H1 (cell line): ENCODE measurements at regions not wholly inside any gene's neighbourhood (a gene's known extent, or its start where the extent isn't known, plus 50 kb on each side); places are given as distances from the start of the nearest gene placed in this dataset.
"Not testable (repeated sequence)": the region's sequence is repeated elsewhere in the genome, so short reads cannot be mapped to it uniquely, and the experiment has no call there.

Source experiments
- CTCF ChIA-PET: fragments of 300-600 bp; sonication (Branson Sonifier 250); formaldehyde crosslinking; loops from one replicate; lab custom pipeline; 2021; ENCODE audit not compliant: partially characterized antibody; lab: Charles Lee
- POLR2A ChIA-PET: fragments of 300-600 bp; sonication (Branson Sonifier 250); formaldehyde crosslinking; loops from one replicate; lab custom pipeline; 2021; ENCODE audit warnings: inconsistent platforms; ENCODE audit not compliant: partially characterized antibody; lab: Charles Lee
- DNase-seq, 2 experiments: peaks; one replicate each; pipeline versions ENCODE4 v3.0.0 to v3.0.0-alpha.2; 2010 to 2022; ENCODE audit warnings: low spot score in 2 of 2, low read depth in 1 of 2, mixed read lengths in 1 of 2
- FAIRE-seq: peaks from 2 replicates; lab custom pipeline; 2011; peaks lifted over from hg19 to GRCh38; lab: Jason Lieb, UNC
- H2AFZ ChIP-seq: 2 replicates; pipeline ENCODE4 v1.8.1; 2012; ENCODE audit warnings: low read length, inconsistent platforms
- H2AK5ac ChIP-seq: 2 replicates; pipeline ENCODE4 v1.6.1; 2013; ENCODE audit warnings: low read depth, low read length
- H2BK120ac ChIP-seq: replicated peaks from 2 replicates; pipeline ENCODE3; 2013; ENCODE audit warnings: low read depth, low read length, inconsistent platforms
- H2BK12ac ChIP-seq: 2 replicates; pipeline ENCODE4 v1.6.1; 2013; ENCODE audit warnings: low read depth, low read length
- H2BK15ac ChIP-seq: 2 replicates; pipeline ENCODE4 v1.6.1; 2013; ENCODE audit warnings: low read length
- H2BK20ac ChIP-seq: 2 replicates; pipeline ENCODE4 v1.6.1; 2013; ENCODE audit warnings: low read length
- H2BK5ac ChIP-seq: 2 replicates; pipeline ENCODE4 v1.6.1; 2013; ENCODE audit warnings: low read depth, low read length
- H3K14ac ChIP-seq: 2 replicates; pipeline ENCODE4 v1.6.1; 2013; ENCODE audit warnings: inconsistent platforms; ENCODE audit not compliant: insufficient read length
- H3K18ac ChIP-seq: 2 replicates; pipeline ENCODE4 v1.6.1; 2013; ENCODE audit warnings: low read length; ENCODE audit errors: extremely low read depth
- H3K23ac ChIP-seq: 2 replicates; pipeline ENCODE4 v1.6.1; 2013; ENCODE audit warnings: inconsistent platforms; ENCODE audit not compliant: insufficient read length
- H3K23me2 ChIP-seq: 2 replicates; pipeline ENCODE4 v1.6.1; 2013; ENCODE audit warnings: low read depth, low read length
- H3K27ac ChIP-seq: 2 replicates; pipeline ENCODE4 v1.6.1; 2011; ENCODE audit warnings: low read depth, low read length, inconsistent platforms
- H3K27me3 ChIP-seq, 4 experiments: replicated peaks in 1 of 4; 1 replicate in 1 of 4; 2 replicates in 3 of 4; pipeline versions ENCODE4 v1.6.1 to v1.8.1; 2011 to 2013; ENCODE audit warnings: low read length in 3 of 4, mild to moderate bottlenecking in 3 of 4, inconsistent platforms in 2 of 4, mixed read lengths in 2 of 4, moderate library complexity in 1 of 4; ENCODE audit not compliant: control insufficient read depth in 3 of 4, insufficient read depth in 3 of 4; ENCODE audit errors: extremely low read depth in 1 of 4
- H3K36me3 ChIP-seq, 4 experiments: 2 replicates each; pipeline versions ENCODE4 v1.6.1 to v1.8.1; 2011 to 2013; ENCODE audit warnings: mild to moderate bottlenecking in 4 of 4, low read length in 3 of 4, moderate library complexity in 2 of 4, control low read depth in 1 of 4, inconsistent platforms in 1 of 4; ENCODE audit not compliant: insufficient read depth in 4 of 4, control insufficient read depth in 2 of 4
- H3K4ac ChIP-seq: replicated peaks from 2 replicates; pipeline ENCODE3; 2013; ENCODE audit warnings: low read length, low read depth, mixed read lengths, inconsistent platforms; ENCODE audit not compliant: insufficient read length
- H3K4me1 ChIP-seq, 4 experiments: replicated peaks in 1 of 4; 1 replicate in 1 of 4; 2 replicates in 3 of 4; pipeline versions ENCODE4 v1.6.1 to v1.8.1; 2011 to 2013; ENCODE audit warnings: low read length in 3 of 4, inconsistent platforms in 2 of 4, mixed read lengths in 1 of 4; ENCODE audit not compliant: insufficient read depth in 4 of 4, control insufficient read depth in 3 of 4
- H3K4me2 ChIP-seq, 2 experiments: 2 replicates each; pipeline versions ENCODE4 v1.6.1 to v1.8.1; 2011 to 2013; ENCODE audit warnings: low read depth in 2 of 2, low read length in 2 of 2, control low read depth in 1 of 2, inconsistent platforms in 1 of 2, mild to moderate bottlenecking in 1 of 2; ENCODE audit not compliant: insufficient read depth in 1 of 2
- H3K4me3 ChIP-seq, 4 experiments: fragments of 200-600, 300-600 bp in 1 of 4; sonication (generic), shearing (Covaris generic), sonication (Bioruptor Twin) in 1 of 4; 2 replicates each; pipeline versions ENCODE4 v1.5.1 to v1.8.1; 2011 to 2016; ENCODE audit warnings: low read length in 4 of 4, low read depth in 3 of 4, control low read depth in 2 of 4, inconsistent platforms in 2 of 4, mild to moderate bottlenecking in 2 of 4, mixed read lengths in 1 of 4, moderate library complexity in 1 of 4; ENCODE audit not compliant: insufficient read depth in 2 of 4; ENCODE audit errors: extremely low read depth in 1 of 4
- H3K56ac ChIP-seq: replicated peaks from 2 replicates; pipeline ENCODE3; 2013; ENCODE audit warnings: low read depth, mild to moderate bottlenecking, mixed read lengths, low read length, inconsistent platforms; ENCODE audit not compliant: insufficient read length
- H3K79me1 ChIP-seq: 2 replicates; pipeline ENCODE4 v1.6.1; 2013; ENCODE audit warnings: low read depth, low read length, control low read depth
- H3K79me2 ChIP-seq, 2 experiments: 2 replicates each; pipeline versions ENCODE4 v1.6.1 to v1.8.1; 2012 to 2013; ENCODE audit warnings: low read length in 2 of 2, mild to moderate bottlenecking in 2 of 2, inconsistent platforms in 1 of 2; ENCODE audit not compliant: insufficient read depth in 2 of 2, control insufficient read depth in 1 of 2
- H3K9ac ChIP-seq, 4 experiments: replicated peaks in 1 of 4; 1 replicate in 1 of 4; 2 replicates in 3 of 4; pipeline versions ENCODE4 v1.6.1 to v1.8.1; 2011 to 2013; ENCODE audit warnings: low read depth in 3 of 4, low read length in 3 of 4, control low read depth in 2 of 4, mild to moderate bottlenecking in 2 of 4, moderate library complexity in 2 of 4, inconsistent platforms in 1 of 4; ENCODE audit errors: extremely low read depth in 1 of 4
- H3K9me3 ChIP-seq, 2 experiments: 2 replicates each; pipeline versions ENCODE4 v1.6.1 to v1.8.1; 2012 to 2013; ENCODE audit warnings: mild to moderate bottlenecking in 2 of 2, moderate library complexity in 2 of 2, control low read depth in 1 of 2, inconsistent platforms in 1 of 2, low read depth in 1 of 2, low read length in 1 of 2, mixed read lengths in 1 of 2; ENCODE audit not compliant: insufficient read depth in 2 of 2
- H4K20me1 ChIP-seq, 2 experiments: replicated peaks in 1 of 2; 2 replicates each; pipeline versions ENCODE3 to v1.8.1; 2011 to 2013; ENCODE audit warnings: inconsistent platforms in 2 of 2, low read length in 2 of 2, mild to moderate bottlenecking in 1 of 2; ENCODE audit not compliant: insufficient read depth in 2 of 2, control insufficient read depth in 1 of 2
- H4K5ac ChIP-seq: 2 replicates; pipeline ENCODE4 v1.6.1; 2013; ENCODE audit warnings: low read length, low read depth, mixed read lengths, inconsistent platforms; ENCODE audit not compliant: insufficient read length
- H4K8ac ChIP-seq: 2 replicates; pipeline ENCODE4 v1.8.0; 2013; ENCODE audit warnings: mild to moderate bottlenecking, moderate library complexity, low read length, inconsistent platforms; ENCODE audit not compliant: insufficient read depth; ENCODE audit errors: extremely low read depth
- H4K91ac ChIP-seq: replicated peaks from 2 replicates; pipeline ENCODE3; 2013; ENCODE audit warnings: low read length, mixed read lengths, inconsistent platforms; ENCODE audit not compliant: insufficient read length
- WGBS, 2 experiments: shearing (Covaris generic) in 1 of 2; methylation state at CpG; one replicate each; pipeline versions ENCODE4 v1.1.6 to v1.1.7; 2013 to 2015; ENCODE audit warnings: low lambda C conversion rate in 2 of 2, mixed read lengths in 2 of 2, inconsistent platforms in 1 of 2, low coverage in 1 of 2, missing lambda C conversion rate in 1 of 2; ENCODE audit not compliant: insufficient replicate concordance in 2 of 2, insufficient coverage in 1 of 2, insufficient read length in 1 of 2; ENCODE audit errors: extremely low coverage in 1 of 2, missing lambda C conversion rate in 1 of 2; 5-methylcytosine and 5-hydroxymethylcytosine counted together

GRCh38 chr10:46775668-46776059 is 135.6 kb upstream of the PTPN20 start:
- H3K23ac ChIP-seq, H3K27ac ChIP-seq, H2AK5ac ChIP-seq, H4K20me1 ChIP-seq, H3K79me1 ChIP-seq, CTCF ChIA-PET, H3K14ac ChIP-seq, FAIRE-seq, H2BK15ac ChIP-seq, H3K23me2 ChIP-seq, H3K36me3 ChIP-seq, H3K4me3 ChIP-seq, H2BK12ac ChIP-seq, H2BK5ac ChIP-seq, H3K9me3 ChIP-seq, H3K4ac ChIP-seq, H3K79me2 ChIP-seq, DNase-seq, H3K9ac ChIP-seq, H4K8ac ChIP-seq, H4K91ac ChIP-seq, H3K18ac ChIP-seq, H2BK20ac ChIP-seq, H3K56ac ChIP-seq, H2AFZ ChIP-seq, H4K5ac ChIP-seq, H3K27me3 ChIP-seq, POLR2A ChIA-PET, H3K4me1 ChIP-seq, H2BK120ac ChIP-seq, H3K4me2 ChIP-seq: not testable (repeated sequence)
- 94% methylated on average over 14 of the region's 17 CpGs; no CpG with 5 or more reads in 1 of the 2 experiments for WGBS, 2 experiments

GRCh38 chr10:46779571-46779970 is 131.7 kb upstream of the PTPN20 start:
- H2BK15ac ChIP-seq = not testable (repeated sequence)
- 91% methylated on average over 9 of the region's 9 CpGs; no CpG with 5 or more reads in 1 of the 2 experiments for WGBS, 2 experiments

More at GRCh38 chr10:46779571-46779970, 131.7 kb upstream of the PTPN20 start:
- H3K27ac ChIP-seq, H3K79me2 ChIP-seq, H4K20me1 ChIP-seq, H3K79me1 ChIP-seq, H4K5ac ChIP-seq, H2BK120ac ChIP-seq, H3K9me3 ChIP-seq, H2AFZ ChIP-seq, H2BK20ac ChIP-seq, H3K4me2 ChIP-seq, H3K23ac ChIP-seq, H3K4ac ChIP-seq, H3K27me3 ChIP-seq, H3K23me2 ChIP-seq, H4K91ac ChIP-seq, POLR2A ChIA-PET, H3K14ac ChIP-seq, H3K4me1 ChIP-seq, H2BK5ac ChIP-seq, H3K18ac ChIP-seq, H3K56ac ChIP-seq, H2AK5ac ChIP-seq, H3K9ac ChIP-seq, H3K4me3 ChIP-seq, H3K36me3 ChIP-seq, FAIRE-seq, H4K8ac ChIP-seq, H2BK12ac ChIP-seq, CTCF ChIA-PET, DNase-seq: not testable (repeated sequence)
